NCI-H2107 (cell line): ENCODE measurements at regions not wholly inside any gene's neighbourhood (a gene's known extent, or its start where the extent isn't known, plus 50 kb on each side); places are given as distances from the start of the nearest gene placed in this dataset.
"Not testable (repeated sequence)": the region's sequence is repeated elsewhere in the genome, so short reads cannot be mapped to it uniquely, and the experiment has no call there.

Source experiments
- DNase-seq: peaks from one replicate; lab custom pipeline; 2025; lab: John Stamatoyannopoulos, UW

DNA sequence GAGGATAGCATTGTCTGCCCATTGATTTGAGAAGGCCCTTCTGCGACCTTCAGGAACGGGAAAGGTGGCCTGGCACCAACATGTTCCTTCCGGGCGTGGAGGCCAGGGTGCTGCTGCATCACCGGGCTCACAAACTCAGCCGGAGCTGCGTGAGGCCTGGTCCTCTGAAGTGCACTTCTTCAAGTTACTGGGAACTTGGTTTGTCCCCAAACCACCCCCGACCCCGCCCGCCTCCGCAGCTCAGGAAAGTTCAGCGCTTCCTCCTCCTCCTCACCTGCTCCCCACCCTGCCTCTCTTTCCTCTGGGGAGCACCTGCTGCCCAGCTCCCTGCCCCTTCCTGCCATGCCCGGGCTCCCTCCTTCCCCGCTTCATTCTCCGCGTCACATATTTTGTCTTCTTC, 116.0 kb upstream of the LRPAP1 start:
- no peak for DNase-seq

DNA sequence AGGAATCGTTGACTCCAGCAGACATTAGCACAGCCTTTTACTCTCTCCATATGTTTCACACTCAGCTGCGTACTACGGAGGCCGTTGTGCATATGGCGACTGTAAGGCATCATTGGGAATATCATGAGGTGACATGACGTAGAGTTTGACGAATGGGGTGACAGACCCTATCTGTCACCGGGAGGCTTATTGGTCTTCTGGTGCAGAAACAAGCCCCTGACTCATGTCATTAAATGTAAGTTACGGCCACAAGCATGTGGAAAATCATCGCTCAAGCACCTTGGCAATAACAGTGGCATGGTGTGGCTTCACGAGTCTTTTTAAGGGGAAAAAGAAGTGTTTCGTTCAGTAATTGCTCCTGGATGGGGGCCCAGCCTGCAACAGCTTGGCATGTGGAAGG, 115.2 kb upstream of the LRPAP1 start:
- DNase-seq: no peak

- DNase-seq: no peak
Measured at GRCh38 chr4:3645711-3646679, 113.8 kb upstream of the LRPAP1 start.

DNA sequence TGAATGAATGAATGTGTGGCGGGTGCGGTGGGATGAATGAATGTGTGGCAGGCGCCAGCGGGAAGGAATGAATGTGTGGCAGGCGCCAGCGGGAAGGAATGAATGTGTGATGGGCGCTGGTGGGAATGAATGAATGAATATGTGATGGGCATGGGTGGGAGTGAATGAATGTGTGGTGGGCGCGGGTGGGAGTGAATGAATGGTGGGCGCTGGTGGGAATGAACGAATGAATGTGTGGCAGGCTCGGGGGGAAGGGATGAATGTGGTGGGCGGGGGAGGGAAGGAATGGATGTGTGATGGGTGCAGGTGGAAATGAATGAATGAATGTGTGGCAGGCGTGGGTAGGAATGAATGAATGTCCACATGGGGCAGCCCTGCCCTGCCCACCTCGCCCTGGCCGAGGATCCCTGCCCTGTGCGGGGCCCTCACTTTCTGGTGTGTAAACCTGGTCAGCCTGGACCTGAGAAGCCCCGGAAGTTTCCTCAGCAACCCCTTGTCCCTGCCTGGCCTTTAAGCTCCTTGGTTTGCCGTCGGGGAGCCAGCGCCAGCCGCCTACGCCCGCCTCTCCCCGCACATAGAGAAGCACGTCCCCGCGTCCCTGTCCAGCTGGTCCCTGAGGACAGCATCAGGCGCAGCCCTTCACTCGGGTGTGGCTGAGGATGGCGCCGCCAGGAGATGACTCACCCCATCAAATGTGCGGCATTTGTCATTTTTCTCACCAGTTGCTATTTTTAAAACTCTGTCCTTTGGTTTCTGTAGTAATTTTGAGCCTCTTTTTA, 112.8 kb upstream of the LRPAP1 start:
- DNase-seq: no peak

DNA sequence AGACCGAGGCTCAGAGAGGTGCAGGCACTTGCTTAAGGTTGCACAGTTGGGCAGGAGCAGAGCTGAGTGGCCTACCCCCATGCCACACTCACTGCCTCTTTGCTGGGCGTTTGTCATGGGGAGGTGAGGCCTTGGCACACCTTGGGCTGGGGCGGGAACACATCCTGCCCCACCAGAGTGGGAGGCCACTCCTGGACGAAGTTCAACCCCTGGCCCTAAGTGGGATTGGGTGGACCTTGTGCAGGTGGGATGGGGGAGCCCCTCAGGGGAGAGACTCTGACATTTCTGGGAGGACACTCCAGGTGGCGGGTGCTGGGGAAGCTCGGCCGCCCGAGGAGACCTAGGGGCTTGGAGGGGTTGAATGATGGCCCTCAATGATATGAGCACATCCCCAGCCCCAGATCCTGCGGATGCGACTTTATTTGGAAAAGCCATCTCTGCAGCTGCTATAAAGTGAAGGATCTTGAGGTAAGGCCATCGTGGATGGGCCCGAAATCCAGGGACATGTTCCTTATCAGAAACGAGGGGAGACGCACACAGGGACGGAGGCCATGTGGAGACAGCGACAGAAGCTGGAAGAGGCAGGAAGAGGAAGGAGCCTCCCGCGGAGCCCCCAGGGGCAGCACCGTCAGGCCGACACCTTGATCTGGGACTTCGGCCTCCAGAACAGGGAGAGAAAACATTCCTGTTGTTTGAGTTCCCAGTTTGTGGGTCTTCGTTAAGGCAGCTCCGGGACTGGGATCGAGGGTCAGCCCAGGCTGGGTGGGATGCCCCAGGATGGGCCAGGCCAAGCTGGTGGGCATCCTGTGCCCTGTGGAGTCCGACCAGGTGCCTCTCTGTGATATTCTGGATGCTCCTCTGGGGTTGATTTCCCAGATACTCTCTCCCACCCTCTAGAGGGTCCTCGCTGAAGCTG, 111.6 kb upstream of the LRPAP1 start:
- no peak for DNase-seq

- no peak for DNase-seq
Measured at GRCh38 chr4:3642806-3643517, 110.7 kb upstream of the LRPAP1 start.

GRCh38 chr4:3642056-3642630, 109.9 kb upstream of the LRPAP1 start:
- DNase-seq: no peak

GRCh38 chr4:3641501-3641900, 109.3 kb upstream of the LRPAP1 start:
- DNase-seq: no peak

GRCh38 chr4:3640587-3640962, 108.4 kb upstream of the LRPAP1 start:
- DNase-seq: no peak

DNA sequence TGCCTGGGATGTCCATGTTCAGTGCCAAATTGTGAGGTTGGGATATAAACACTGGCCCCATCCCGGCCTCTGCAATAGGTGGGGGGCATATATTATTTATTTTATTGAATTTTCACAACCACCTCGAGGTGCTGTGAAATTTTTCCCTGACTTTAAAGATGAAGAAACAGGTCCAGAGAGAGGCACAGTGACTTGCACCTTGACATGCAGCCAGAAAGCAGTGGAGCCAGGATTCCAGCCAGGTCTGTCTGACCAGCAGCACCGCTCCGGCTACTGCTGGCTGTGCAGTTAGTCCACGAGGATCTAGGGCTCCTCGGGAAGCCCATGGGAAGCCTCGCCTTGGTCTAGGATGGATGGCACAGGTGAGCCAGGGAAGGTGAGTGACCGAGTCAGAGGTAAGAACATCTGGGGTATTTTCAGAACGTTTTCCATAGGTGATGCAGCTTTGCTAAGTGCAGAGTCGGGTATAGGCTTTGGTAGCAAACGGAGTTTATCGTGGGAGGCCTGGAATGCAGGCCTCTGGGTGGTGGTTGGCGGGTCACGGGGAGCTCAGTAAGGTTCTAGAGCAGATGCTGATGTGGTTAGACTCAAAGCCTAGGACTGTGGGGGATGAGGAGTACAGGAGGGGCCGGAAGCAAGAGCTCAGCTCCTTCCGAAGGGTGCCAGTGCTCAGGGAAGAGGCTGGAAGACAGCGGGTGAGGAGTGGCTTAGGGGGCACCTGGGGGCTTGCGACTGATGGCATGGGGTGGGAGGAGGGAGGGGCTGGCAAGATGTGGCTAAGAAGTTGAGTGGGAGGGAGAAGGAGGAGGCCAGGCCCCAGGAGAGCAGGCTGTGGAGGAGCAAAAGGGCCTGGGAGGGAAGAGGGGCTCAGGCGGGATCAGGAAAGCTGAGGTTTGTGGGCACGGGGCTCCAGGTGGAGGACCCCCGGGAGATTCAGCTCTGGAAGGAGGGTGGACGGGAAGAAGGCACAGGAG, 107.7 kb upstream of the LRPAP1 start:
- DNase-seq: no peak

DNA sequence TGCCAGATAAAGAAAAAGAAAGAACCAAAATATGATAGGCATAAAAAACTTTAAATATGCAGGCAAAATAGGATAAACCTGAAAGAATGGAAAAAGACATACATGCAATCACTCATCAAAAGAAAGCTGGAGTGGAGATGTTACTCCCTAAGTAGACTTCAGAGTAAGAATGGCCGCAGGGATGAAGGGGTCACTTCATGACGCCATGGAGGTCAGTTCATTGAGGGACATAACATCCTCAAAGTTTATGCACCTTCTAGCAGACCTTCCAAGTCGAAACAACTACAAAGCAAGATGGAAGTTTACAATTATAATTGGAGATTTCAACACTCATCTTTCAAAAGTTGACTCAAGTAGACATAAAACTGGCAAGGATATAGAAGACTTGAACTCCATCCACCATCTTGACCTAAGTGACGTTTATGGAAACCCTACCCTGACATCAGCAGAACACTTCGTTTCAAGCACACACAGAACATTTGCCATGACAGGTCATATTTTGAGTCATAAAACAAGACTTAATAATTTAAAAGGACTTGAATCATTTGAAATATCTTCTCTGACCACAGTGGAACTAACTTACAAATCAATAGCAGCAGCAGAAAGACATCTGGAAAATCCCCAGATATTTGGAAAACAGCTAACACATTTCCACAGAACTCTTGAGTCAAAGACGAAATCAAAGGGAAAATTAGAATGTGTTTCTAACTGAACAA, 106.0 kb upstream of the LRPAP1 start:
- DNase-seq: no peak

DNA sequence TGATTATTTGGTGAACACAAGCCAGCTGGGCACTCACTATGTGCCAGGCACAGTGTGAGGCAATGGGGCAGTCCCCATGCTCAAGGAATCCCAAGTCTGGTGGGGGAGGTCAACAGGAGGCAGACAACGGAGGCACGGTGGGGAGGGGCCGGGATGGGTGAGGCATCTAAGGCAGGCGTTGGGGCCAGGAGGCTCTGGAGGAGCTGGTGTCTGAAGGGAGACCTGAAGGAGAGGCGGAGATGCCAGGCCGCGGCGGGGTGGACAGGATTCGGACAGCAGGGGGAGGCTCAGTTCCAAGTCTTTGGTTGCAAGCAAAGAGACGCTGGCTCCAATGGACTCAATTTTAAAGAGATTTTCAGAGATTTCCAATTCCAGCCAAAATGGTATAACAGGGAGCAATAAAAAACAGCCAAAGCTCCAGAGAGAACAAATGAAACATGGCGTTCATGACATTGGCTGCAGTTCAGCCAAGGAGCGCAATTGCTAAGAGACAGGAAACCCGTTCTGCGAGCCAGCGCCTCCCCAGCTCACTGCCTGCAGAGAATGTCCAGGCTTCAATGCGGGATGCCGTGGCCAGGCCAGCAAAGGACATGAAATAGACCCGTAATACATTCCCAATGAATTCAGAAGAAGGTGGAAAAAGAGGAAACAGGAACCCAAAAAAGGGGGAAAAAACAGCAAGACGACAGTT, 105.2 kb upstream of the LRPAP1 start:
- no peak for DNase-seq

DNA sequence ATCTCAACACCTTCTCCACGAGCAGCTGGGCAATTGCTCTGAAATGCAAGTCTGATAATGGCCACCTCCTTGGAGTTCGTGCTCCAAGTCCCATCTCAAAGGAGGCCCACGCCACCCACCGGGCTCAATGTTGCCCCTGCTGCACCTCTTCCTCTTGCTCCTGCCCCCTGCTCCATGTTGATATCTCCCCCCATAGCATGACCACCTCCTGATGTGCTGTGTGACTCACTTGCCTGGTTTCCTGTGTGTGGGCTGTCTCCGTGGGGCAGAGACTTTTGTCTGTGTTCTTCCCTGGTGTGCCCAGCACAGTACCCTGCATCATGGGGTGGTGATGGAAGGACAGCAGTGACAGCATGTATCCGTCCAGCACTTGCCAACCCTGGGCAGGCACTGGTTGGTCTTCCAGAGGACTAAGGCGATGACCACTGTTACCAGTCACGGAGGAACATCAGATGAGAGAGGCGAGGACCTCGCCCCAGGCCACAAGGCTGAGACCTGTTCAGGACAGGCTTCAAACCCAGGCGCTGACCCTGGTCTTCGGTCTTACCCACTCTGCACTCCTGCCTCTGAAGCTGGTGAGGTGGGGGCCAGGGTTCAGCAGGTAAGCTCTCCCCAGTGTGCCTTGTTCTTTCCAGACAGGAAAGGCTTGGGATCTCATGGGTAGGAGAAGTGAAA, 104.6 kb upstream of the LRPAP1 start:
- no peak for DNase-seq

- DNase-seq: not testable (repeated sequence)
Measured at GRCh38 chr4:3636020-3636419, 103.8 kb upstream of the LRPAP1 start.

GRCh38 chr4:3634894-3635820, 102.9 kb upstream of the LRPAP1 start:
- no peak for DNase-seq

DNA sequence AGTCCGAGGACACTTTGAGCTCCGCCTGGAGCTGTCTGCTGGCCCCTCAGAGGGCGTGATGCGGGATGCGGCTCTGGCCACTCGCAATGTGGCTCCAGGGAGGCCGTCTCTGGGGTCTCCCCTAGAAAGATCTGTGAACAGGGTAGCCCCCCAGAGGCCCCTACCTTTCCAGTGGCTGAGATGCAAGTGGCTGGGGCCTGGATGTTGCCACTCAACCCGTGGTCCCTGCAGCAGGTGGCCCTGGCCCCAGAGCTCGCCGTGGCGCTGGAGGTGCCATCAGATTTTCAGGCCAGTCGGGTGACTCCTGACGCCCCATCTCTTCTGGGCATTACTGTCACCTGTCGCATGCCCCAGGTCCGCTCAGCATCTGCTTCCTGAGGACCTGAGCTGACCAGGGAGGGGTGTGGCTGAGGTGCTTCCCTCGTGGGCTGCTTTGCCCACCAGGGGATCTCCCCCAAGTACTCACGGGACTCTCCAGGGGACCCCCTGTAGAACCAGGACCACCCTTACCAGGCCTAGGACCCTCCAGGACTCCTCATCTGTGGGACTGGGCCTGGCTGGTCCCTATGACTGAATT, 102.1 kb upstream of the LRPAP1 start:
- DNase-seq: no peak
